KG1 (cell line): ENCODE measurements at regions not wholly inside any gene's neighbourhood (a gene's known extent, or its start where the extent isn't known, plus 50 kb on each side); places are given as distances from the start of the nearest gene placed in this dataset.

Experiments used
- DNase-seq: peaks from one replicate; lab custom pipeline; 2025; lab: John Stamatoyannopoulos, UW

DNA sequence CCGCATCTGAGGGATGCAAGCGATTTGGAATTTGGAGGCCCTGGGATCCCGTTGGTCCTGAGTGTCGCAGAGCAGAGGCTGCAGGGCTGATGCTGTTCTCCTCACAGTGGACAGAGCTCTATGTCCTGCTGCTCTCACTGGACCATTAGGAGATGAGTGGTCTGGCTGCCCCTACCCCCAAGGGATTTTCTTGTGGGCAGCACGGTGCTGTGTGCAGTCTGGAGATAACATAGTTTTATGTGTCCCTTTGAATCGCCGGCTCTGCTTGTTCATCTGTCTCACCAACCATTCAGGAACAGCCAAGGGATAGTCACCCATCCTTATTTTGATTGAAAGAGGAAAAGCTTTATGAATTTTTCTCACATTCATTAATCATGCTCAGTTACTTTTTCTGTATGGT lies 49.9 kb downstream of the CHRM3 start:
- DNase-seq, result no peak

DNA sequence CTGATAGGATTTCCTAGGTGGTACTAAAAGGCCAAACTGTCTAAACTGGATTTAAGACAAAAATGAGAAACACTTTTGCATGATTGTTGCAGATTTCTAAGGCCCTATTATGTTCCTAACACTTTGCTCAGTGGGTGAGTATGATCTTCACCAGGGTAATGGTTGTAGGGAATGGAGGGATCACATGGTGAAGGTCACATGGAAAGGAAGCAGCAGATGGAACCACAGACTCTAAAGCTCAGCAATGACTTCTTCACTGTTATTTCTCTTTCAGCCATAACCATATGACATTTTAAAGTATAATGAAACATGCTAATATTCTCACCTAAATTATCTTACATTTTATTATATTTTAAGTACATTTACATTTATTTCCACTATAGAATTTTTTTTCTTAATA lies 51.5 kb downstream of the CHRM3 start:
- DNase-seq, result no peak

DNA sequence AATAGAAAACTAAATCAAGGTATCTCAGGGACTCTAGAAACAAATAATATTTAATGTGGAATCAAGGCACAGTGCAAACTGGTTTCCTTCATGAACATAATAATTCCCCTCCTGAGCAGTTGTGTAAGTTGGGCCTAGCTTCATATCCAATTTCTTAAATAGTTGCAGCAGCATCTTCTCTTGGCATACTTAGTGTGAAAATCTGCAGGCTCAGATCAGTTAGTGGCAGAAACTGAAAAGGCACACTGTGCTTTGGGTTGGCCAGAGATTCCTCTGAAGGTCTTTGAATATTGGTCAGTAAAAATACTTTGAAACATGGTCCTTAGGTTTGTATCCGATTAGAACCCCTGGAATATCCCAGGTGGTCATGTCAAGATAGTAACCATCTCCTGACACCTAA lies 52.5 kb downstream of the CHRM3 start:
- DNase-seq, result no peak

DNA sequence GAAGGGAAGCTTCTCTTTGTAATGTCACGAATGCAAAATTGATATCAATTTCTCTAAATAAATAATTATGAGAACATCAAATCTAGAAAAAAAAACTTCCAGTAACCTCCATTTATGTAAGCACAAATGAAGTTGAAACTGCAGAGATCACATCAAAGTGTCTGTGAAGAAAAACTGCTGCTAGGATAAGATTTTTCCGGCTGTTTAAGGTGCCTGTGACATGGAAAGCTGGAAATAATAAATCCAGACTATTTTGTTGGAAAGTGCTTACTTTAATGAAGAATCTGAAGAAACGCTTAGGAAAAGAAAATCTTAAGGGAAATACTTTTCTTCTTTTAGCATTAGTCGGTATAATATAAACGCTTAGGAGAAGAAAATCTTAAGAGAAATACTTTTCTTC lies 57.0 kb downstream of the CHRM3 start:
- no peak for DNase-seq

DNA sequence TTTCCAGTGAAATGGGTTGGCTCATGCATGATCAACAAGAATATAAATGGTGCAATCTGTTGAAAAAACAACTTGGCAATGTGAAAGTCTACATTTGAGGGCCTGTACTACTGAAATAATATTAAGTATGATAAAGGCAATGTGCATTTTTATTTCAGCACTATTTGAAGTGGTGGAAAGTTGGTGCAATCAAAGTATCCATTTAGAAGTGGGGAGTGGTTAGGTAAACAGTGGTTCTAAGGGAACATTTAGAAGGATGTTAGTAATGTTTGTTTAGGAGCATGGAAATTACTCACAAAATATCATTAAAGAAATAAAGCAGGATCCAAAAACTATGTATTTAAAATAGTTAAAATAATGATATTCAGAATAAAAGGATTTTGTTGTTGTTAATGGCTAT lies 60.2 kb downstream of the CHRM3 start:
- DNase-seq, result no peak

DNA sequence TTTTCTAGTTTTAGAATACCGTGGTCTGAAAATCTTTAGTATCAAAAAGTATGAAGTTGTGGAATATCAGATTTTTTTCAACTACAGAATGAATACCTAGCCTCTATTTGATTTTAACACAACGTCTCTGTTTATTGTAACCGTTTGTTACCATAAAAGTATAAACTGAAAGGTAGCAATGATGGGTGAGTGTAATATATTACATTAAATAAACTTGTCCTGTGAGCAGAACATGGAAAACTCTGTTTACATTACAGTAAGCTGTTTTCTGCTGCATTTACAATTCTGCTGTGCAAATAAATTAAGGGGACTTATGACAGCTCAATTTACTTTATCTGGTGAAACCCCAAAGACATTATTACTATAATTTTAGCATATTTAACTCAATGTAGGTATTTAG lies 62.5 kb downstream of the CHRM3 start:
- DNase-seq, result no peak

DNA sequence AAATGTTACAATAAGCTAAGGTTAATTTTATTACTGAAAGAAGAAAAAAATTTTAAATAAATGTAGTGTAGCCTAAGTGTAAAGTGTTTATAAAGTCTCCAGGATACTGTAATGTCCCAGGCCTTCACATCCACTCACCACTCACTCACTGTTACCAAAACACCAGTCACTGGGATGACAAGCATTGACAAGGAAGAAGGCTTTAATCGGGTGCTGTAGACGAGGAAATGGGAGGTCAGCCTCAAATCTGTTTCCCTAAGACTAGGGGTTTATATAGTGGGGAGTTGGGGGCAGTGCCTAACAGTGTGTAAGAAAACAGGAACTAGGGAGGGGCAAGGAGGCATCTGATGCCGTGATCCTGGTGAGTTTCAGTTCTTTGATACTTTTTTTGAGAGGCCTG lies 69.4 kb downstream of the CHRM3 start:
- no peak for DNase-seq

DNA sequence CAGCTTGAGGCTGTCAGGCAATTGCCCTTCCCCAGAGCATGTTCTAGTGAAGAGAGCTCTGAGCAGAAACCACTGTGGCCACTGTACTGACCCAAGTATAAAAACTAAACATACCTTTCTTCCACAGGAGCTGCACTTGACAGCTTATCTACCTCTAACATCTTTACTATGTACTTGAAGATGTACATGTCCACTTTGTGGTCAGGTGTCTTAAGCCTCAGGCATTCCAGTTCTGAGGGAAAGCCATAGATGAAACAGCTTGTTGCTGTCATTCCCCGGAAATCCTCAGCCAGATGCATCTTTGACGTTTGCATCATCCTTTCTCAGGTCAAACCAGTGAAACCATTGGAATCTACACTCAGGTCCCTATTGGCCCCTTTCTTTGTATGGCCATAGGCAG lies 70.4 kb downstream of the CHRM3 start:
- DNase-seq, result no peak

DNA sequence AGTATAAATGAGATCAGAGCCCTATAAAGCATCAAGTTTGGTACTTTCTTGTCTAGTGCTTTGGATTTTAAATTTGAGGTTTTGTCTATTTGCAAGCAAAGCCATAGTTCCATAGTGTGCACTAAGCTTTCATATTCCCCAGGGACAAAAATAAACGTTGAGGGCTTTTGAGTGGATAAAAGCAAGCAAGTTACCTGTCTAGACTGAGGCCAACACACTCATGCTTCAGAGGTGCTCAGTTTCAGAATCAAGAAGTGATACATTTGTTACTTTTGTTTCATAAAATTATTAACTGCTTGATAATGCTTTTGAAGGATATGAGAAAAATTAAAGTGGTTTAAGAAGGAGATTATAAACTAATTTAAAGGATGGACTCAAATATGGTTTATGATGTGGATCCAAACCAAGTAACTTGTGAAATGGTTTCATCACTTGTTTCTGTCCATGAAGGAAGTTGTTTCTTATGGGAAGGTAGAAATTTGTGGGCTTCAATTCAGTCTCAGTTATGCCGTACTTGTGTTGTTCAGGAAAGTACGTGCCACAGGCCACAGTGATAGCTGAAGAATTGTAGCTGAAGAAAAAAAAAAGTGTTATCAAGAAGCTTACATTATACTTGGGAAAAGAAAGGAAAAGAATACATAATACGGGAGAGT lies 71.2 kb downstream of the CHRM3 start:
- no peak for DNase-seq

DNA sequence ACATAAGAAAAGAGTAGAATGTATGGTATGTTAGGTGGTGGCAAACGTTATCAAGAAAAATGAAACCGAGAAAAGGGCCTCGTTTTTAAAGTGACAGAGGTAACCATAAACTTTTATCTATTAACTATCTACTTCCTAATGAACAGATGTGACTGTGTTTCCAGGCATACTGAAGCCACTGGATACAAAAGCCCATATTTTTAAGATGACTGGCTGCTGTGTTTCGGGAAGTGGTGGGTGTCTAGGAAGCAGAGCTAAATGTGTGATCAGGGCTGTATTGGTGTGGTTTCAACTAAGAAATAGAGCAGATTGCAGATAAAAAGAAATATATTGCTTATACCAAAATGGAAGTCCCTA lies 71.8 kb downstream of the CHRM3 start:
- peak; percentile 31 for DNase-seq

DNA sequence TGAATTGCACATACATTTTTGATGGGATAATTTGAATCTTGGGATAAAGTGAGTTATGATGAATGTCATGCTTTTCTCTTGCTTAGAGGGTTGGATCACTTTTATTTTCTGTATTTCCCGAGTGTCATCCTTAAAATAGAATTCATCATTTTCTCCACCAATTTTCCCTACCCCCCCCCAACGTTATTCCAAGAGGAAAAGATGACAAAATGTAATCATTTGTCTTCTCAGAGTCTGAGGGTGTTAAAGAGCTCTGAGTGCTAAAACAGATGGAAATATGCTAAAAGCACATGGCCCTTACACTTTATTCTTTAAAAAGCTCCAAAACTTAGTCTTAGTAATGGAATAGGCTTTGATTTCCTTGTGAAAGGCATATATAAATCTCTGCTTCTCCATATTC lies 81.4 kb downstream of the CHRM3 start:
- DNase-seq, result no peak

DNA sequence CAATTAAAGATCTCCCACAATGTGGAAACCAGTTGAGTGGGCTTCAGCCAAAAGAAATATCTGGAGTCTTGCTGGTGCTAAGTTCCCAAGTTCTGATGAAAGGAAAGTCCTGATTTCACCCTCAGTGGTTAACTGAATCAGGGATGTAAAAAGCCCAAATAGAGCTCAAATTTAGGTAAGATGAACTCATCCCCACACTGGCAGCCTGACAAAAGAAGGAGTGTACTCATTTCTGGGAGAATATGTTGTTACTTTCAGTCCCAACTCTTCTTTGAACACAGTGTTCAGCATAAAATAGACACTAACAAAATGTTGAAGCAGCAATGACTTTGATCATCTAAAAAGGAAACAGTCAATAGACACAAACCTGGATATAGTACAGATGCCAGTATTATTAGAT lies 91.7 kb downstream of the CHRM3 start:
- DNase-seq, result no peak

DNA sequence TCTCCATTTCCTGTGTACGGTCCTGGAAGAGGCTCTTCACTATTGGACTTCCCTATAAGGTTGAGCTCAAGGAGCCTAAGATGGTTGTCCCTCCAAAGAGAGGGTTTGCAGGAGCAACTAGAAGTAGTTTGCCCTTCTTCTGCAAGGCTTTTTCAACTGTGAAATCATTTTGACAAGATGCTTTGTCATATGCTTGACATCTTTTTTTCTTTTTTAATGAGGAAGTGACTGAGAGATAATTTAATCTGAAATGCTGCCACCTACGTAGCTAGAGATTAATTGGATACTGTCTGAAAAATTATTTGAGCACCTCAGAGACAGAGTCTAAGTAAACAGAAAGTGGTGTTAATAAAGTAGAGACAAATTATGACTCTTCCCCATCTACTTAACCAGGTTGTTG lies 97.0 kb downstream of the CHRM3 start:
- DNase-seq, result no peak

DNA sequence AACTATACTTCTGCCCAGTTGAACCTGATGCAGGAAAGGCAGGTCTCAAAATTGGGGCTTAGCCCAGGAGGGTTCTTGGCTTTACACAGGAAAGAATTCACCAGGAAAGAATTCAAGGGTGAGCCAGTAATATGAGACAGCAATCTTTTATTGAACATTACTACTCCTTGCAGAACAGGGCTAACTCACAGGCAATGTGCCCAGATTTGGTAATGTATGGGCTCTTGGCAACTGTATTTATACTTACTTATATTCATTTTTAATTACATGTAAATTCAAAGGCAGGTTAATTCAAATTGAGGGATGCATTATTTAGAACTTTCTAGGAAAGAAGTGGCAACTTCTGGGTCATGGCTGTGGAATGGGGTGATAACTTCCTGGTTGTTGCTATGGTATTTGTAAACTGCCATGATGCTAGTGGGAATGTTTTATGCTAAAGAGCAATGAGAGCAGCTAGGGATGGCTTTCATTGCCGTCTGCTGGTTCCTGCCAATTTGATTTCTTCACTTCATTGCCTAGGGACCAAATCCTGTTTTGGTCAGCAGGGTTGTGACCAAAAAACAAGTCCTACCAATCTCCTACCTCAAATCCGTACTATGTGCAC lies 107.5 kb downstream of the CHRM3 start:
- DNase-seq, result no peak

DNA sequence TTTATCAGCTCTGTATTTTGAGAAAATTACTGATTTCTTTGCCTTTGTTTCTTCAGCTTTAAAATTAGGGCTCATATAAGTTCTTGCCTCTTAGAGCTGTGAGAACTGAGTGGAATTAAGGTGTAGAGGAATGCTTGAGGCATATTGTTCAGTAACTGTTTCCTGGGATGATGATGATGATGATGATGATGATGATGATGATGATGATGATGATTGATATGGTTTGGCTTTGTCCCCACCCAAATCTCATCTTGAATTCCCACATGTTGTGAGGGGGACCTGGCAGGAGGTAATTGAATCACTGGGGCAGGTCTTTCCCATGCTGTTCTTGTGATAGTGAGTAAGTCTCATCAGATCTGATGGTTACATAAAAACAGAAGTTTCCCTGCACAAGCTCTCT lies 118.7 kb downstream of the CHRM3 start:
- no peak for DNase-seq

DNA sequence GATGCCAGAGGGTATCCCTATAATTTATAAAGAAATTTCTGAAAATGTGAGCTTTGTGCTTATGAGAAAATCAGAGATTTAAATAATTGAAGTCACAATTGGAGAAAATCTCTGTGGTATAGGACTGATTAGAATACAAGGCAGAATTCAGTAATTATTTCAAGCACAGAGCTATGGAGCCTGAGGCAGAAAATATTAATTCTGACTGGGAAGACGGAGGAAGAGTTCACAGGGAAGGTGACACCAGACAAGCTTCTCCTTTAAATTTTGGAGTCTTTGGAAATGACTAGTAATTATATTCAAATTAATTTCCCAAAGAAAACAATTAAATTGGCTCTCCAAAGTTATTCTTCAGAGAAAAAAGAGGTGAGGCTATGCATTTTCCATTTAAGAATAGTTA lies 121.5 kb downstream of the CHRM3 start:
- DNase-seq, result no peak

DNA sequence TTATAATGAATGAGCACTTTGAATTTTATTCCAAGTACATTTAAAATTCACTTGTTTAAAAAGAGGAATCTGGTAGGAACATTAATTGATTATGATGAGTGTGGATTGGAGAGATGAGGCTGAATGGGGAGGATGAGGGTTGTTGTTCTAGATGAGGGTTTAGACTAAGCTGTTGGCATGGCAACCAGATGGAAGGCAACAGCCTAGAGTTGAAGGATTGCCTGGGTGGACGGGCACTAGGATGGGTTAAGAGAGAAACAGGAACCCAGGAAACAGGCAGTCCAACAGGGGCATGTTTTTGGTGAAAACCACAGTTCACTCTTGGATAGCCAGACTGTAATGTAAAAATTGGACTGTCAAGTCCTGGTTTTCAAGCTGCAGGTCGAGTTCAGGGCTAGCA lies 125.5 kb downstream of the CHRM3 start:
- DNase-seq, result no peak

DNA sequence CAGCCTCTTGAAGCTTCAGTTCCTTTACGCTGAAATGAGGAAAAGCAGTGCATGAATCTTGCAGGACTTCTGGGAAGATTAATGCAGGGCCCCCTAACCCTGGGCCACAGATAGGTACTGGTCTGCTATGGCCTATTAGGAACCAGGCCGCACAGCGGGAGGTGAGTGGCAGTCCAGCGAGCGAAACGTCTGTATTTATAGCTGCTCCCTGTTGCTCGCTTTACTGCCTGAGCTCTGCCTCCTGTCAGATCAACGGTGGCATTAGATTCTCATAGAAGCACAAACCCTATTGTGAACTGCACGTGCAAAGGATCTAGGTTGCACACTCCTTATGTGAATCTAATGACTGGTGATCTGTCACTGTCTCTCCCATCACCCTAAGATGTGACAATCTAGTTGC lies 130.2 kb downstream of the CHRM3 start:
- DNase-seq, result no peak

DNA sequence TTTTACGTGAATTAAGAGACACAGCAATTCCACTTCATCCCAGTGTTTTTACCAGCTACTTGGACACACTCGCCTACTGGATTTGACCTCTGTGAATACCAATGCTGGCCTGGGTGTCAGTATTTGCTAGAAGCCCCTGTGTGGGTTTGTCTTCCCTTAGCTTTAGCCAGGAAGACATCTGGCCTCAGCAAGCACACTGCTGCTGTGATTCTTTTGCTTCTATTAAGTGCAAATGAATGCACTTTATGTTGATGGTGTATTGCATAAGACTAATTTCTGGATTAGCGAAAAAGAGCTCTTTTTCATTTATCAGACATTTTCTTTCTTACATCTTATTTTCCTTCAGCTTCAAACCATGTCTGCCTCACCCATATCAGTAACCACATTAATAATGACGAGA lies 140.0 kb downstream of the CHRM3 start:
- no peak for DNase-seq

DNA sequence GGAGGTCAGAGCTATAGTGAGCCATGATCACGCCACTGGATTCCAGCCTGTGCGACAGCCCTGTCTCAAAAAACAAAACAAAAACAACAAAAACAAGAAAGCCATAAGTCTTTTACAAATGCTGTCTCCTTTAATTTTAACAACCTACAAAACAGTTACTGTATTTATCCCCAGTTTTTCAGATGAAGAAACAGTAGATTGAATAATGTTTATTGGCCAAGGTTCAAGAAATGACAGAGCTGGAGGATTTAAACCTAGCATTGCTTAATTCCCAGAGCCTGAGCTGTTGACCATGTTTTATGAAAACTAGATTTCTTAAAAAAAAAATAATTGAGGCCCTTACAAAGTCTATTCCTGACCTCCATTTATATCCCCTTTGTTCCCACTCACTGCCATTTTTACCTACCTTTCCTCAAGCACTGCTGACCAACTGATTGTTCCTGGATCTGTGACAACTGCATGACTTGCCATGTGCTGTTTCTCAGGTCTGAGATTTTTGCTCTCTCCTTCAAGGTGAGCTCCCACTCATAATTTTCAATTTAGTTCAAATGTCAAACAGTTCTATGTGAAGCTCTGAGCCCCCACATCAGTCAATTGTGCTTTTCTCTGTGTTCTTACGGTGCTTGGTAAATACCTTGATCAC lies 140.8 kb downstream of the CHRM3 start:
- no peak for DNase-seq

DNA sequence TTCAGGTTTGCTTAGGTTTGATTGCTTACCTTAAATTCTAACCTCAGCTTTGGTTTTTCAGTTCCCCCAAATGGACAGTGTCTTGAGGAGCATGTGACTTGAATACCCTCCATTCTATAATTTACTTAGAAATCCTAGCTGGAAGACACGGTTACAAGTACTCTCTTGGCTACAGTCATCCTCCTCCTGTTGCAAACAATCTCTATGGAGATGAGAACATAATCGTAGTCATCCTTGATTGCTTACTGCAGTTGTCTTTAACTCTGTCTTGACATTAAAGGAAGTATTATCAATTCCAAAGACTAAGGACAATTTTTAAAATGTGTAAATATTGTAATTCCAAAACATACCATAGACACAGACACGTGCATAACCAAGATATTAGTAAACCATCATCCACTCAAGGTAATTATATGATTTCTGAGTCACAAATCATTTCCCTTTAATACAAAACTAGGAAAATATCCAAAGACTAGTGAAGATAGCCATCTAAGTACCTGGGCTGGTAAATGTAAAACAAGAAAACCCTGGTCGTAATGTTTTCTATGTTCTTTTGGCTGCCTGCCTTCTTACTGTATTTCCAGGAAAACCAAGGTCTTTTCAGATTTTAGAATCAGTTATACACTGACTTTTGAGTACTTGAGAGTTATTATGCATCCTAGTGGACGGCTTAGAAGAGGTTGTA lies 149.9 kb downstream of the CHRM3 start:
- DNase-seq, result no peak

DNA sequence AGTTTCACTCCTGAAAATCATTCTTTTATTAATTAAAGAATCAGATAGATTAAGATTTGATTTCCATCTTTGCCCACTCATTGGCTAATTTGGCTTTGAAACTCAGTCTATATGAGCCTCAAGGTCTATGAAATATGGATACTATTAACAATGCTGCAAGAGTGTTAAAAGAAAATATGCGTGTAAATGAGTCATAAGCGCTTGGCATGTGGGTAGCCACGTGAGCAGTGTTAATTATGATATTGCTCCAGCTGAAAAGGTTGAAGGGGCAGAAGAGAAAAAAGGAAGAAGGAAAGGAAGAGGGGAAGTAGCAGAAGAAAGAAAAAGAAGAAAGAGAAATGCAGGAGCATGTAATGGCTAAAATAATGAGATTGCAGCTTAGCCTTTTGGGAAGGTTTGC lies 151.4 kb downstream of the CHRM3 start:
- no peak for DNase-seq

DNA sequence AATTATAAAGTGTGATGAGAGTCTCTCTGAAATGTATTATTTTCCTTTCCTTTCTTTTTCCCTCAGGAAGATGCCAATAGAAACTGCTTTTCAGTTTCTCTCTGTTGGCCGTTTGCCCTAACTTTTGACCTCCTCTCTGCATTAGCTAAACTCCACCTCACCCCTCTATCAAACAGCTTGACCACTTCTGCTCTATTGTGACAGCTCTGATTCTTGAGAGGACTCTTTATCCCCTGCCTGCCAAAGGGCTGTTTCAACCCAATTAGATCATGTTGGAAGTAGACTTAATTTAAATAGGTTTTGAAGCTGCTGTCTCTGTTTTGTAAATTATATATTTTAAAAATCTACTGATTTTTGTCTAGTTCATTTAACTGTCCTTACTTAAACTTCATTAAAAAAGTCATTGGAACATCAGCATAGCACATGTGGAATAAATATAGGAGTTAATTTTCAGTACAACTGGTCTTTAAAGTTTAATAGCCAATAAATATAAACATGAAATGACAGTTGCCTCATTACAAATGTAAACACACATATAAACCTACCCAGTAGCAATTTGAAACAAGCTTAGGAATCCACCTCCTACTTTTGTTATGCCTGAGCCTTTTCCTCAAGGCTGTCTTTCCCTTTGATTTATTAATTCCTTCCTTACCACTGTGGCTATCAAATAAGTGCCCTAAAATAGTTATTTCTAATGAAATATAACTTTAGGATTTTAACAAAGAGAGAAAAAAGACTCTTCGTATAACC lies 152.0 kb downstream of the CHRM3 start:
- DNase-seq, result no peak
